OCI-LY1 (cell line): ENCODE measurements at regions not wholly inside any gene's neighbourhood (a gene's known extent, or its start where the extent isn't known, plus 50 kb on each side); places are given as distances from the start of the nearest gene placed in this dataset.
"Not testable (repeated sequence)": the region's sequence is repeated elsewhere in the genome, so short reads cannot be mapped to it uniquely, and the experiment has no call there.

Experiments used
- CTCF ChIP-seq: fragments of 200-600 bp; sonication (generic), shearing (Covaris generic); IDR thresholded peaks from 2 replicates; pipeline ENCODE4 v1.5.1; 2017; ENCODE audit warnings: mild to moderate bottlenecking, antibody characterized with exemption, low read length, moderate library complexity, mixed read lengths
- EZH2 ChIP-seq: fragments of 200-600 bp; sonication (generic), shearing (Covaris generic); IDR thresholded peaks from 2 replicates; pipeline ENCODE4 v1.8.0; 2017; ENCODE audit warnings: borderline replicate concordance, mixed run types, mild to moderate bottlenecking, antibody characterized with exemption, low read length, moderate library complexity, mixed read lengths

- not testable (repeated sequence) for TF ChIP-seq CTCF, EZH2
These were observed 203.8 kb upstream of the ZNF519 start for GRCh38 chr18:14336017-14336416.
